Neuronal stem cell (in vitro differentiated cells): ENCODE measurements at regions not wholly inside any gene's neighbourhood (a gene's known extent, or its start where the extent isn't known, plus 50 kb on each side); places are given as distances from the start of the nearest gene placed in this dataset.

ENCODE experiments used
- DNase-seq: peaks from one replicate; pipeline ENCODE4 v3.0.0-alpha.2; 2013; ENCODE audit warnings: low spot score
- H2AFZ ChIP-seq: one replicate; pipeline ENCODE4 v1.6.1; 2013; ENCODE audit warnings: mild to moderate bottlenecking, low read length, inconsistent platforms
- H2AK5ac ChIP-seq: 2 replicates; pipeline ENCODE4 v1.6.1; 2013; ENCODE audit warnings: low read depth, mild to moderate bottlenecking, inconsistent platforms, low read length, moderate library complexity, mixed read lengths
- H2BK120ac ChIP-seq: 2 replicates; pipeline ENCODE4 v1.6.1; 2013; ENCODE audit warnings: low read depth, mild to moderate bottlenecking, inconsistent platforms, low read length, moderate library complexity, mixed read lengths
- H2BK12ac ChIP-seq: one replicate; pipeline ENCODE4 v1.6.1; 2013; ENCODE audit warnings: low read length, inconsistent platforms
- H2BK15ac ChIP-seq: 2 replicates; pipeline ENCODE4 v1.6.1; 2013; ENCODE audit warnings: mild to moderate bottlenecking, low read length, inconsistent platforms, mixed read lengths
- H2BK5ac ChIP-seq: one replicate; pipeline ENCODE4 v1.6.1; 2013; ENCODE audit warnings: inconsistent platforms, mild to moderate bottlenecking, low read length, moderate library complexity
- H3K14ac ChIP-seq: one replicate; pipeline ENCODE4 v1.6.1; 2013; ENCODE audit warnings: low read length, inconsistent platforms
- H3K18ac ChIP-seq: 2 replicates; pipeline ENCODE4 v1.6.1; 2013; ENCODE audit warnings: low read length, inconsistent platforms
- H3K23ac ChIP-seq: 2 replicates; pipeline ENCODE4 v1.6.1; 2013; ENCODE audit warnings: low read depth, mild to moderate bottlenecking, mixed read lengths, low read length, inconsistent platforms; ENCODE audit not compliant: poor library complexity
- H3K27ac ChIP-seq: replicated peaks from 3 replicates; pipeline ENCODE4 v1.5.1; 2013; ENCODE audit warnings: low read length, inconsistent platforms
- H3K27me3 ChIP-seq, 3 experiments: 2 replicates each; pipeline ENCODE4 v1.6.1; 2013; ENCODE audit warnings: low read length in 3 of 3, mild to moderate bottlenecking in 2 of 3, inconsistent platforms in 1 of 3, low read depth in 1 of 3, mixed read lengths in 1 of 3, moderate library complexity in 1 of 3; ENCODE audit not compliant: control insufficient read depth in 3 of 3, insufficient read depth in 3 of 3
- H3K36me3 ChIP-seq, 2 donors: replicated peaks in 1 of 2; 2 replicates each; pipeline ENCODE4 v1.6.1; 2013; ENCODE audit warnings: low read length in 2 of 2; ENCODE audit not compliant: control insufficient read depth in 2 of 2, insufficient read depth in 2 of 2
- H3K4ac ChIP-seq: 2 replicates; pipeline ENCODE4 v1.6.1; 2013; ENCODE audit warnings: inconsistent platforms, mild to moderate bottlenecking, low read length, moderate library complexity
- H3K4me1 ChIP-seq, 2 donors: 1 replicate in 1 of 2; 2 replicates in 1 of 2; pipeline ENCODE4 v1.6.1; 2013; ENCODE audit warnings: low read length in 2 of 2, low read depth in 1 of 2; ENCODE audit not compliant: control insufficient read depth in 2 of 2, insufficient read depth in 1 of 2
- H3K4me2 ChIP-seq: one replicate; pipeline ENCODE4 v1.6.1; 2013; ENCODE audit warnings: mild to moderate bottlenecking, low read length, inconsistent platforms; ENCODE audit not compliant: insufficient read depth, poor library complexity, severe bottlenecking
- H3K4me3 ChIP-seq, 2 donors: 2 replicates each; pipeline ENCODE4 v1.5.1; 2013; ENCODE audit warnings: low read length in 2 of 2, mild to moderate bottlenecking in 2 of 2, inconsistent platforms in 1 of 2, moderate library complexity in 1 of 2
- H3K79me1 ChIP-seq: one replicate; pipeline ENCODE4 v1.6.1; 2013; ENCODE audit warnings: low read depth, mild to moderate bottlenecking, inconsistent platforms, low read length, moderate library complexity
- H3K9ac ChIP-seq: one replicate; pipeline ENCODE4 v1.6.1; 2013; ENCODE audit warnings: mild to moderate bottlenecking, low read depth, low read length, inconsistent platforms; ENCODE audit not compliant: poor library complexity
- H3K9me3 ChIP-seq, 2 donors: replicated peaks in 1 of 2; 2 replicates each; pipeline versions ENCODE3 to v1.6.1; 2013; ENCODE audit warnings: low read length in 2 of 2, mild to moderate bottlenecking in 2 of 2, inconsistent platforms in 1 of 2, low read depth in 1 of 2, mixed read lengths in 1 of 2, moderate library complexity in 1 of 2; ENCODE audit not compliant: control insufficient read depth in 2 of 2, insufficient read depth in 1 of 2
- H4K8ac ChIP-seq: one replicate; pipeline ENCODE4 v1.6.1; 2013; ENCODE audit warnings: low read depth, mild to moderate bottlenecking, inconsistent platforms, low read length, moderate library complexity
- H4K91ac ChIP-seq: one replicate; pipeline ENCODE4 v1.6.1; 2013; ENCODE audit warnings: low read length, low read depth, mild to moderate bottlenecking, inconsistent platforms; ENCODE audit not compliant: poor library complexity
- WGBS, 2 donors: extraction: QIAGEN DNeasy Blood & Tissue Kit; methylation state at CpG; one replicate each; pipeline ENCODE4 v1.1.7; 2013; ENCODE audit warnings: missing lambda C conversion rate in 2 of 2, mixed read lengths in 1 of 2; ENCODE audit not compliant: insufficient read length in 2 of 2, insufficient replicate concordance in 1 of 2; ENCODE audit errors: extremely low coverage in 2 of 2; 5-methylcytosine and 5-hydroxymethylcytosine counted together

DNA sequence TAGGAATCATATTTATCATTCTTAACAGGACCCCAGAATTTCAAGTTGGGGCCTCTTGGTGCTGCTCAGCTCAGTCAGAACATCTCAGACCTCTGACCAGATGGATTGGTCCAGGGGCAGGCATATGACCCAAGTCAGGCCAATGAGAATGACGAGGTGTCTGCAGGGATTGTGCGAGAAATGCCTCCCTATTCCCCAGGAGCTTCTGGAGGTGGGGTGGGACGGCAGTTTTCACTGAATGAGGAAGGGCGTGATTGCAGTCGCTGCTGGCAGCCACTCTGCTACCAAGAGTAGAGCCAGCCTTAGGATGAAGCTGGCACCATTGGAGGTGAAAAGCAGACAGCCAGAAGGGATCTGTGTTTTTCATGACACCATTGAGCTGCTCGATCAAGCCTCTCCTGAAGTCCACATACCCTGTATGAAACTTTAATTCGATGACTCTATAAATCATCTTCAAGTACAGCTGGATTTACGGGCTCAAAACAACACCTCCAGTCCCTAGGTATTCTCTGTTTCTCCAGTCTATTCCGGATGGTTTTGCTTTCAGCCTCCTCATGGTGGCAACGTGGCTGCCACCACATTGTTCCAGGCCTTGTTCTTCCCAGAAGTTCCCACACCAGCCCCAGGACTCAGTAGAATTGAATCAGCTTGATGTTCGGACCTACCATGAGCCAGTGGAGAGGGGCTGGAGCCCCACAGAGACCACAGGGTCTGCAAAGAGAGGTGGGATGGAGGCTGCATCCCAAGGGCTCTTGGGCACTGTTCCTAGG lies 70.2 kb upstream of the ADAMTS2 start:
- Histone ChIP-seq H2BK5ac (no peak overlapping the region), H3K9ac (no peak overlapping the region), H3K27me3 (no peaks in the 10 kb centered on the region), H2BK12ac (no peak overlapping the region), H3K23ac (no peak overlapping the region), H3K4ac (no peak overlapping the region), H3K4me1 (peaks cover 1 to 8% of the 10 kb centered on the region in 2 donors), H3K4me3 (no peak overlapping the region), H3K27ac (no peak overlapping the region), H3K4me2 (no peak overlapping the region), H2AFZ (no peak overlapping the region), H3K79me1 (no peaks in the 10 kb centered on the region), H3K36me3 (no peaks in the 10 kb centered on the region), H3K14ac (no peak overlapping the region), H4K91ac (peak overlapping the region; percentile 53), H4K8ac (no peak overlapping the region), H2AK5ac (peak overlapping the region; percentile 39), H3K18ac (no peak overlapping the region), H2BK120ac (no peak overlapping the region), H3K9me3 (no peaks in the 10 kb centered on the region), H2BK15ac (no peak overlapping the region)
- no peak for DNase-seq
- WGBS, 2 donors: no CpG with 5 or more reads among the region's 11 CpGs

DNA sequence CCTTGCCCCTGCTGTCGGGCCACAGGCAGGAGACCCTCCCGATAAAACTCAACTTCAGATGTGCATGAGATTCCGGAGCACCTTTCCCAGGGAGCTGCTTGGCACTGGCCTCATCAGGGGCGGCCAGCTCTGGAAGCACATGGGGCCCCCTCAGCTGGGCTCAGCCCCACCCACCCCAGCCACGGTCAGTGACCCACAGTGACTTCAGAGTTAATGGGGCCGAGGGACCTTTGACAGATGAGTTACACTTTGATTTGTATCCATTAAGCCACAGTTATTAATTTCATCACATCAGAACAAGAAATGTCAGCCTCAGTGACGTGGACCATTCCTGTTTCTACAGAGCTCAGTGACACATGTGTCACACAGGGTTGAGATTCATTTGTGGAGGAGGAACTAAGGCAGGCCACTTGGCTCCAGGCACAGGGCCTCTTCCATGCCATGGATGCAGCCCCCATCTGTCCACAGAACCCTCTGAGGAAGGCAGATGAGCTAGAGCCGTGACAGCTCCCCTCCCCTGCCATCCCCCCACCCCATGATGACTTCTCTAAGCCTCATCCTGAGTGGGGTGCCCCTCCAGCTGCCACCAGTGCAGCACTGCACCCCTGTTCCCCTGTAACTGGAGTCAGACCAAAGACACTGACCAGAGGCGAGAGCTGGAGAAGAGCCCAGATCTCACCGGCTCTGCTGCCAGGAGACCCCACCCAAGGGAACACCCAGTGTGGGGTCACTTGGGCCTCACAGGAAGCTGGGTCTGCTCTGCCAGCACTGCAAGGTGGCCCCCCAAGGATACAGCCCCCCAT lies 69.4 kb upstream of the ADAMTS2 start:
- H3K14ac ChIP-seq: peak overlapping the region; percentile 89
- H2BK5ac ChIP-seq: no peak overlapping the region
- no peak overlapping the region for H2AK5ac ChIP-seq
- no peak overlapping the region for H3K9ac ChIP-seq
- H3K79me1 ChIP-seq: no peaks in the 10 kb centered on the region
- no peak overlapping the region for H2BK120ac ChIP-seq
- H3K27me3 ChIP-seq: no peaks in the 10 kb centered on the region
- H2BK15ac ChIP-seq: peak overlapping the region; percentile 75
- H3K4me2 ChIP-seq: no peak overlapping the region
- no peak overlapping the region for H3K27ac ChIP-seq
- peaks cover 1 to 8% of the 10 kb centered on the region in 2 donors for H3K4me1 ChIP-seq
- no peak for DNase-seq
- H3K23ac ChIP-seq: no peak overlapping the region
- H4K91ac ChIP-seq: peak overlapping the region; percentile 43
- no peaks in the 10 kb centered on the region for H3K9me3 ChIP-seq
- H4K8ac ChIP-seq: no peak overlapping the region
- H3K18ac ChIP-seq: no peak overlapping the region
- H2BK12ac ChIP-seq: no peak overlapping the region
- WGBS, 2 donors: no CpG with 5 or more reads among the region's 10 CpGs
- no peaks in the 10 kb centered on the region for H3K36me3 ChIP-seq
- H3K4ac ChIP-seq: no peak overlapping the region
- no peak overlapping the region for H2AFZ ChIP-seq
- H3K4me3 ChIP-seq: no peak overlapping the region

- no peak overlapping the region for H3K27ac ChIP-seq
- H3K23ac ChIP-seq: peak overlapping the region; percentile 31
- peak overlapping the region; percentile 63 for H2AK5ac ChIP-seq
- no peaks in the 10 kb centered on the region for H3K36me3 ChIP-seq
- no CpG with 5 or more reads among the region's 14 CpGs for WGBS, 2 donors
- no peak overlapping the region for H3K4ac ChIP-seq
- peak overlapping the region; percentile 24 for H2BK120ac ChIP-seq
- H3K14ac ChIP-seq: peak overlapping the region; percentile 89
- H3K4me3 ChIP-seq: no peak overlapping the region
- peaks cover 1 to 8% of the 10 kb centered on the region in 2 donors for H3K4me1 ChIP-seq
- H2AFZ ChIP-seq: no peak overlapping the region
- no peaks in the 10 kb centered on the region for H3K9me3 ChIP-seq
- H2BK5ac ChIP-seq: no peak overlapping the region
- no peak overlapping the region for H4K8ac ChIP-seq
- H2BK15ac ChIP-seq: peak overlapping the region; percentile 75
- no peak for DNase-seq
- no peaks in the 10 kb centered on the region for H3K79me1 ChIP-seq
- no peaks in the 10 kb centered on the region for H3K27me3 ChIP-seq
- peak overlapping the region; percentile 43 for H4K91ac ChIP-seq
- no peak overlapping the region for H3K18ac ChIP-seq
- H3K9ac ChIP-seq: peak overlapping the region; percentile 44
- peak overlapping the region; percentile 41 for H2BK12ac ChIP-seq
- H3K4me2 ChIP-seq: peak overlapping the region; percentile 11
These were observed 68.6 kb upstream of the ADAMTS2 start for GRCh38 chr5:179413711-179414458.
